ENCODE measurements at regions not wholly inside any gene's neighbourhood (a gene's known extent, or its start where the extent isn't known, plus 50 kb on each side); places are given as distances from the start of the nearest gene placed in this dataset.

- DNase-seq, result no peak
Measured at GRCh38 chr10:15462253-15462897, 91.3 kb upstream of the FAM171A1 start.

- DNase-seq, result no peak
Measured at GRCh38 chr10:15461353-15462108, 90.4 kb upstream of the FAM171A1 start.

GRCh38 chr10:15460661-15461060, 89.6 kb upstream of the FAM171A1 start:
- DNase-seq, result no peak

- no peak for DNase-seq
Measured at GRCh38 chr10:15459218-15459617, 88.1 kb upstream of the FAM171A1 start.

- no peak for DNase-seq
Measured at GRCh38 chr10:15457382-15457781, 86.3 kb upstream of the FAM171A1 start.

GRCh38 chr10:15455456-15455855, 84.4 kb upstream of the FAM171A1 start:
- no peak for DNase-seq

- no peak for DNase-seq
Measured at GRCh38 chr10:15453926-15454325, 82.8 kb upstream of the FAM171A1 start.

- no peak for DNase-seq
Measured at GRCh38 chr10:15453457-15453856, 82.4 kb upstream of the FAM171A1 start.

GRCh38 chr10:15452545-15452944, 81.5 kb upstream of the FAM171A1 start:
- DNase-seq, result no peak

- DNase-seq, result no peak
Measured at GRCh38 chr10:15451137-15452094, 80.3 kb upstream of the FAM171A1 start.

- DNase-seq, result no peak
Measured at GRCh38 chr10:15448598-15448997, 77.5 kb upstream of the FAM171A1 start.

GRCh38 chr10:15445006-15445390, 73.9 kb upstream of the FAM171A1 start:
- DNase-seq, result no peak

- DNase-seq, result no peak
Measured at GRCh38 chr10:15444105-15445005, 73.3 kb upstream of the FAM171A1 start.

GRCh38 chr10:15442056-15442455, 71.0 kb upstream of the FAM171A1 start:
- DNase-seq, result no peak

- no peak for DNase-seq
Measured at GRCh38 chr10:15440204-15440711, 69.2 kb upstream of the FAM171A1 start.

GRCh38 chr10:15439341-15439842, 68.3 kb upstream of the FAM171A1 start:
- DNase-seq, result no peak

- DNase-seq, result no peak
Measured at GRCh38 chr10:15436696-15437095, 65.6 kb upstream of the FAM171A1 start.

- DNase-seq, result peak; percentile 19
Measured at GRCh38 chr10:15433850-15434537, 62.9 kb upstream of the FAM171A1 start.

GRCh38 chr10:15432266-15432665, 61.2 kb upstream of the FAM171A1 start:
- no peak for DNase-seq

GRCh38 chr10:15430969-15431771, 60.1 kb upstream of the FAM171A1 start:
- DNase-seq, result no peak

Measured in DMS79 treated with DMSO at 0.1 percent for 48 hours (cell line).